Heart left ventricle (tissue), 13 donors: ENCODE measurements at regions not wholly inside any gene's neighbourhood (a gene's known extent, or its start where the extent isn't known, plus 50 kb on each side); places are given as distances from the start of the nearest gene placed in this dataset.

Source experiments
- CTCF ChIP-seq, 12 donors: fragments of 200-600 bp; sonication (generic) in 4 of 12; IDR thresholded peaks; one replicate each; pipeline versions ENCODE4 v1.5.0 to v1.8.0; 2018 to 2022; ENCODE audit warnings: antibody characterized with exemption in 12 of 12, mild to moderate bottlenecking in 5 of 12
- POLR2A ChIP-seq, 2 donors: fragments of 450-650 bp; IDR thresholded peaks; one replicate each; pipeline ENCODE4 v1.6.1; 2017; ENCODE audit warnings: antibody characterized with exemption in 2 of 2, mild to moderate bottlenecking in 2 of 2, moderate library complexity in 2 of 2
- donor health status: ischemic (EF 13 %, LVEDD 7.1; RV severe dilation, severe dysfunction).
- donor health status: DM: no; HTN: yes; CAD: no.
- donor health status: DM: no; HTN: no; CAD: no.
- donor health status: ischemic (EF 25% LVEDD 6.9; RV normal size, moderate dysfunction).
- donor health status: ischemic (EF 25% LVEDD 5.7; RV mildly dilated, moderate dysfunction).
- donor health status: ischemic (EF 35%, LVEDD 5.7; RV mildly dilated, moderate dysfunction).
- donor health status: nonischemic (EF 11% LVEDD 7.7; RV severe dilation, severe dysfunction).
- donor health status: DM: yes; HTN: yes; CAD: no.
- donor health status: PGD.
- donor health status: ischemic (EF 29% LVEDD 5.4; RV normal size, mild dysfunction).
- donor health status: nonischemic (EF 23%, LVEDD 6.1; RV moderate dilation, normal function).

GRCh38 chr12:22765421-22766130, 140.6 kb downstream of the ETNK1 start:
- TF ChIP-seq CTCF (IDR thresholded peaks at IDR 0.05) = no peak
- no peak for TF ChIP-seq POLR2A (IDR thresholded peaks at IDR 0.05)
